ENCODE measurements at regions not wholly inside any gene's neighbourhood (a gene's known extent, or its start where the extent isn't known, plus 50 kb on each side); places are given as distances from the start of the nearest gene placed in this dataset.

- Histone ChIP-seq H3K27me3 (no peaks in the 10 kb centered on the region), H3K4me3 (no peak overlapping the region), H3K27ac (no peak overlapping the region), H3K4me1 (no peaks in the 10 kb centered on the region), H3K36me3 (no peaks in the 10 kb centered on the region), H3K9me3 (peaks cover 0 to 1% of the 10 kb centered on the region in 2 donors)
- intact Hi-C loops (cut with DNase I) = no loop called here
- TF ChIP-seq CTCF (IDR thresholded peaks at IDR 0.05) = no peak
- DNase-seq (no peak), ATAC-seq (no peak)
Measured at GRCh38 chr5:145226726-145227125, 608.4 kb downstream of the PRELID2 start.

- Histone ChIP-seq H3K4me1 (no peaks in the 10 kb centered on the region), H3K27me3 (no peaks in the 10 kb centered on the region), H3K27ac (no peak overlapping the region), H3K4me3 (no peak overlapping the region), H3K9me3 (peaks cover 0 to 1% of the 10 kb centered on the region in 2 donors), H3K36me3 (no peaks in the 10 kb centered on the region)
- intact Hi-C loops (cut with DNase I) = no loop called here
- no peak for TF ChIP-seq CTCF (IDR thresholded peaks at IDR 0.05)
- ATAC-seq (no peak), DNase-seq (no peak)
Measured at GRCh38 chr5:145225529-145225928, 609.6 kb downstream of the PRELID2 start.

DNA sequence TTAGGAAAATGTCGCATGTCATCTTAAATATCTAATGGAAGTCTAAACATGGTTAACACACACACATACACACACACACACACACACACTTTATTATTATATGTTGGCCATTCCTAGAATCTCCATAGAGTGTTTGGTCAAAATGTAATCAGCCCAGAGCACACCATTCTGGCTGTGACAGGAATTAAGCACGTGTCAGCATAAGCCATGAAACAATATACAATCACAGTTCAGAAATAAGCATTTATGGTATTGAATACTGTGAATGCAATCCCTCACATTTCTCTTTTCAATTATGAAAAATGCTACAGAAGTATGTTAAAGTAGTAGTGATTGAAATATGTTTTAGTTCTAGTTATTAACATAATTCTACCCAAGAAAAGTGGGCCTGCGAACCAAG lies 611.6 kb downstream of the PRELID2 start:
- no peak for TF ChIP-seq CTCF (IDR thresholded peaks at IDR 0.05)
- no peak for ATAC-seq
- intact Hi-C loops (cut with DNase I) = no loop called here
- H3K4me3 ChIP-seq = no peak overlapping the region
- H3K9me3 ChIP-seq = peaks cover 0 to 1% of the 10 kb centered on the region in 2 donors
- no peak for DNase-seq
- H3K27ac ChIP-seq = no peak overlapping the region
- no peaks in the 10 kb centered on the region for H3K4me1 ChIP-seq
- H3K27me3 ChIP-seq = no peaks in the 10 kb centered on the region
- H3K36me3 ChIP-seq = no peaks in the 10 kb centered on the region

- Histone ChIP-seq H3K27ac (no peak overlapping the region), H3K4me3 (no peak overlapping the region), H3K4me1 (no peaks in the 10 kb centered on the region), H3K9me3 (peaks cover 0 to under 1% of the 10 kb centered on the region in 2 donors), H3K27me3 (no peaks in the 10 kb centered on the region), H3K36me3 (no peaks in the 10 kb centered on the region)
- intact Hi-C loops (cut with DNase I) = no loop called here
- DNase-seq = no peak
- no peak for ATAC-seq
- TF ChIP-seq CTCF (IDR thresholded peaks at IDR 0.05) = no peak
Measured at GRCh38 chr5:145222622-145223021, 612.5 kb downstream of the PRELID2 start.

GRCh38 chr5:145221416-145221815 lies 613.7 kb downstream of the PRELID2 start:
- intact Hi-C loops (cut with DNase I) = no loop called here
- H3K27ac ChIP-seq = no peak overlapping the region

More at GRCh38 chr5:145221416-145221815, 613.7 kb downstream of the PRELID2 start:
- ATAC-seq = no peak
- no peak for DNase-seq
- H3K9me3 ChIP-seq = no peaks in the 10 kb centered on the region
- no peaks in the 10 kb centered on the region for H3K27me3 ChIP-seq
- TF ChIP-seq CTCF (IDR thresholded peaks at IDR 0.05) = no peak
- no peak overlapping the region for H3K4me3 ChIP-seq
- no peaks in the 10 kb centered on the region for H3K36me3 ChIP-seq
- H3K4me1 ChIP-seq = no peaks in the 10 kb centered on the region

Measured in left lung (tissue), 4 donors.